GM23338 (cell line): ENCODE measurements at regions not wholly inside any gene's neighbourhood (a gene's known extent, or its start where the extent isn't known, plus 50 kb on each side); places are given as distances from the start of the nearest gene placed in this dataset.

Source experiments
- EZH2 ChIP-seq: fragments of 200-600 bp; sonication (generic); IDR thresholded peaks from one replicate; pipeline ENCODE4 v1.8.0; 2017; ENCODE audit warnings: antibody characterized with exemption, mild to moderate bottlenecking, low read depth; ENCODE audit not compliant: unreplicated experiment
- EZH2phosphoT487 ChIP-seq: fragments of 200-600 bp; sonication (generic); IDR thresholded peaks from one replicate; pipeline ENCODE4 v1.8.1; 2018; ENCODE audit warnings: antibody characterized with exemption; ENCODE audit not compliant: unreplicated experiment
- JUNB ChIP-seq: IDR thresholded peaks from one replicate; pipeline ENCODE4 v1.6.1; 2016; ENCODE audit warnings: antibody characterized with exemption; ENCODE audit not compliant: unreplicated experiment
- POLR2AphosphoS5 ChIP-seq: IDR thresholded peaks from 2 replicates; pipeline ENCODE4 v1.6.1; 2016; ENCODE audit warnings: antibody characterized with exemption, low read depth
- ZNF114 ChIP-seq: fragments of 250-450 bp; sonication (Bioruptor Pico); IDR thresholded peaks from 2 replicates; pipeline ENCODE4 v1.5.0; 2020; ENCODE audit warnings: mild to moderate bottlenecking, moderate library complexity
- TF ChIP-seq, protein P1 (sequence below), 2 experiments: fragments of 200-600 bp in 1 of 2; sonication (generic) in 1 of 2; conservative IDR thresholded peaks; 2 replicates each; pipeline versions ENCODE4 v1.5.1 to v1.6.1; 2016 to 2017; ENCODE audit warnings: antibody characterized with exemption in 2 of 2, low read depth in 2 of 2, mild to moderate bottlenecking in 2 of 2, moderate library complexity in 1 of 2
- TF ChIP-seq, protein P2 (sequence below): IDR thresholded peaks from one replicate; pipeline ENCODE4 v1.6.1; 2018; ENCODE audit warnings: antibody characterized with exemption; ENCODE audit not compliant: unreplicated experiment
- TF ChIP-seq, protein P3 (sequence below): IDR thresholded peaks from 2 replicates; pipeline ENCODE4 v1.6.1; 2016; ENCODE audit warnings: antibody characterized with exemption

DNA sequence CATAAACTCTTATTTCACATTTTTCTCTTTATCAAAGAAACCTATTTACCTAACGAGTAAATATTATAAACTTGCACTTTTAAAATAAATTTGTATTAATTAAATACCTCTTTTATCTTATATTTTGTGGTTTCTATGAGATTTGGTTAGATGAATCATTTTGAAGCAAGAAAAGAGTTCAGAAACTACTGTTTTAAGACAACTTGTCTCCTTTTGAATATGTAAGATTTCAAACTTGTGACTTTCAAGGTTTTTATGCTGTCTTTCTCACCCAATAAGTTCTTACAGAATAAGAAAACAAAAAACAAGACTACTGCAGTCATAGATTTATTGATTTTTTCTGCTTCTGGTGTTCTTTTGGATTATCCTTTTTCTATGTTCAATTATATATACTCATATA is 339.0 kb downstream of the SNAPC1 start:
- TF ChIP-seq, protein P1, sequence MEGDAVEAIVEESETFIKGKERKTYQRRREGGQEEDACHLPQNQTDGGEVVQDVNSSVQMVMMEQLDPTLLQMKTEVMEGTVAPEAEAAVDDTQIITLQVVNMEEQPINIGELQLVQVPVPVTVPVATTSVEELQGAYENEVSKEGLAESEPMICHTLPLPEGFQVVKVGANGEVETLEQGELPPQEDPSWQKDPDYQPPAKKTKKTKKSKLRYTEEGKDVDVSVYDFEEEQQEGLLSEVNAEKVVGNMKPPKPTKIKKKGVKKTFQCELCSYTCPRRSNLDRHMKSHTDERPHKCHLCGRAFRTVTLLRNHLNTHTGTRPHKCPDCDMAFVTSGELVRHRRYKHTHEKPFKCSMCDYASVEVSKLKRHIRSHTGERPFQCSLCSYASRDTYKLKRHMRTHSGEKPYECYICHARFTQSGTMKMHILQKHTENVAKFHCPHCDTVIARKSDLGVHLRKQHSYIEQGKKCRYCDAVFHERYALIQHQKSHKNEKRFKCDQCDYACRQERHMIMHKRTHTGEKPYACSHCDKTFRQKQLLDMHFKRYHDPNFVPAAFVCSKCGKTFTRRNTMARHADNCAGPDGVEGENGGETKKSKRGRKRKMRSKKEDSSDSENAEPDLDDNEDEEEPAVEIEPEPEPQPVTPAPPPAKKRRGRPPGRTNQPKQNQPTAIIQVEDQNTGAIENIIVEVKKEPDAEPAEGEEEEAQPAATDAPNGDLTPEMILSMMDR (conservative IDR thresholded peaks at IDR 0.05; ENCODE audit: low read depth in 2 of 2) = no peak
- TF ChIP-seq EZH2 (no peak), POLR2AphosphoS5 (no peak), EZH2phosphoT487 (no peak), JUNB (no peak), ZNF114 (no peak)
- TF ChIP-seq, protein P2, sequence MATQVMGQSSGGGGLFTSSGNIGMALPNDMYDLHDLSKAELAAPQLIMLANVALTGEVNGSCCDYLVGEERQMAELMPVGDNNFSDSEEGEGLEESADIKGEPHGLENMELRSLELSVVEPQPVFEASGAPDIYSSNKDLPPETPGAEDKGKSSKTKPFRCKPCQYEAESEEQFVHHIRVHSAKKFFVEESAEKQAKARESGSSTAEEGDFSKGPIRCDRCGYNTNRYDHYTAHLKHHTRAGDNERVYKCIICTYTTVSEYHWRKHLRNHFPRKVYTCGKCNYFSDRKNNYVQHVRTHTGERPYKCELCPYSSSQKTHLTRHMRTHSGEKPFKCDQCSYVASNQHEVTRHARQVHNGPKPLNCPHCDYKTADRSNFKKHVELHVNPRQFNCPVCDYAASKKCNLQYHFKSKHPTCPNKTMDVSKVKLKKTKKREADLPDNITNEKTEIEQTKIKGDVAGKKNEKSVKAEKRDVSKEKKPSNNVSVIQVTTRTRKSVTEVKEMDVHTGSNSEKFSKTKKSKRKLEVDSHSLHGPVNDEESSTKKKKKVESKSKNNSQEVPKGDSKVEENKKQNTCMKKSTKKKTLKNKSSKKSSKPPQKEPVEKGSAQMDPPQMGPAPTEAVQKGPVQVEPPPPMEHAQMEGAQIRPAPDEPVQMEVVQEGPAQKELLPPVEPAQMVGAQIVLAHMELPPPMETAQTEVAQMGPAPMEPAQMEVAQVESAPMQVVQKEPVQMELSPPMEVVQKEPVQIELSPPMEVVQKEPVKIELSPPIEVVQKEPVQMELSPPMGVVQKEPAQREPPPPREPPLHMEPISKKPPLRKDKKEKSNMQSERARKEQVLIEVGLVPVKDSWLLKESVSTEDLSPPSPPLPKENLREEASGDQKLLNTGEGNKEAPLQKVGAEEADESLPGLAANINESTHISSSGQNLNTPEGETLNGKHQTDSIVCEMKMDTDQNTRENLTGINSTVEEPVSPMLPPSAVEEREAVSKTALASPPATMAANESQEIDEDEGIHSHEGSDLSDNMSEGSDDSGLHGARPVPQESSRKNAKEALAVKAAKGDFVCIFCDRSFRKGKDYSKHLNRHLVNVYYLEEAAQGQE = no peak
- TF ChIP-seq, protein P3, sequence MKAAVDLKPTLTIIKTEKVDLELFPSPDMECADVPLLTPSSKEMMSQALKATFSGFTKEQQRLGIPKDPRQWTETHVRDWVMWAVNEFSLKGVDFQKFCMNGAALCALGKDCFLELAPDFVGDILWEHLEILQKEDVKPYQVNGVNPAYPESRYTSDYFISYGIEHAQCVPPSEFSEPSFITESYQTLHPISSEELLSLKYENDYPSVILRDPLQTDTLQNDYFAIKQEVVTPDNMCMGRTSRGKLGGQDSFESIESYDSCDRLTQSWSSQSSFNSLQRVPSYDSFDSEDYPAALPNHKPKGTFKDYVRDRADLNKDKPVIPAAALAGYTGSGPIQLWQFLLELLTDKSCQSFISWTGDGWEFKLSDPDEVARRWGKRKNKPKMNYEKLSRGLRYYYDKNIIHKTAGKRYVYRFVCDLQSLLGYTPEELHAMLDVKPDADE = no peak
